WERI-Rb-1 (cell line): ENCODE measurements at regions not wholly inside any gene's neighbourhood (a gene's known extent, or its start where the extent isn't known, plus 50 kb on each side); places are given as distances from the start of the nearest gene placed in this dataset.

Source experiments
- DNase-seq: peaks from one replicate; pipeline ENCODE4 v3.0.0-alpha.2; 2020
- H3K27ac ChIP-seq: fragments of 250-450 bp; sonication (Bioruptor Pico); 2 replicates; pipeline ENCODE4 v1.5.1; 2020; ENCODE audit warnings: mild to moderate bottlenecking, moderate library complexity
- H3K27me3 ChIP-seq: fragments of 250-450 bp; sonication (Bioruptor Pico); 2 replicates; pipeline ENCODE4 v1.5.1; 2021; ENCODE audit warnings: mild to moderate bottlenecking, low read depth, moderate library complexity; ENCODE audit not compliant: insufficient read depth, severe bottlenecking
- H3K36me3 ChIP-seq: fragments of 250-450 bp; sonication (Bioruptor Pico); 2 replicates; pipeline ENCODE4 v1.5.1; 2020; ENCODE audit warnings: mild to moderate bottlenecking, moderate library complexity
- H3K4me3 ChIP-seq: 2 replicates; pipeline ENCODE4 v1.5.1; 2011; ENCODE audit warnings: low read depth, mild to moderate bottlenecking, control low read depth, low read length
- H3K9me3 ChIP-seq: fragments of 250-450 bp; sonication (Bioruptor Pico); 2 replicates; pipeline ENCODE4 v1.5.1; 2021; ENCODE audit warnings: mild to moderate bottlenecking, moderate library complexity; ENCODE audit not compliant: severe bottlenecking
- TF ChIP-seq, protein P1 (sequence below): IDR thresholded peaks from 2 replicates; pipeline ENCODE4 v1.5.1; 2011; ENCODE audit warnings: low read depth, mild to moderate bottlenecking, control low read depth, inconsistent platforms, low read length

GRCh38 chr3:117486719-117487716 is 777.4 kb downstream of the TUSC7 start:
- no peaks in the 10 kb centered on the region for H3K9me3 ChIP-seq
- DNase-seq: no peak

DNA sequence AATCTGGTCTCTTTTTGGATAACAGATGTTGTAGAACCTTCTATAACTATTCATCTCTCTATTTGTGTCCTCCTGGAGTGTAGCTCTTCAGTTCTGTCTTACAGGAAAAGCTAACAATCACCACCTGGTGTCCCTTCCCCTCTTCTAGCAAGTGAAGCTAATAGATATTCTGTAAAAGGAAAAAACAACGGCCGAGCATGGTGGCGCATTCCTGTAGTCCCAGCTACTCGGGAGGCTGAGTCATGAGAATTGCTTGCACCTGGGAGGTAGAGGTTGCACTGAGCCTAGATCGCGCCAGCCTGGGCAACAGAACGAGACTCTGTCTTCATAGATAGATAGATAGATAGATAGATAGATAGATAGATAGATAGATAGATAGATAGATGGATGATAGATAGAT is 779.4 kb downstream of the TUSC7 start:
- Histone ChIP-seq H3K9me3 (no peaks in the 10 kb centered on the region), H3K4me3 (no peak overlapping the region), H3K27ac (no peak overlapping the region), H3K36me3 (no peaks in the 10 kb centered on the region), H3K27me3 (peaks cover 7% of the 10 kb centered on the region)
- DNase-seq: no peak
- TF ChIP-seq, protein P1, sequence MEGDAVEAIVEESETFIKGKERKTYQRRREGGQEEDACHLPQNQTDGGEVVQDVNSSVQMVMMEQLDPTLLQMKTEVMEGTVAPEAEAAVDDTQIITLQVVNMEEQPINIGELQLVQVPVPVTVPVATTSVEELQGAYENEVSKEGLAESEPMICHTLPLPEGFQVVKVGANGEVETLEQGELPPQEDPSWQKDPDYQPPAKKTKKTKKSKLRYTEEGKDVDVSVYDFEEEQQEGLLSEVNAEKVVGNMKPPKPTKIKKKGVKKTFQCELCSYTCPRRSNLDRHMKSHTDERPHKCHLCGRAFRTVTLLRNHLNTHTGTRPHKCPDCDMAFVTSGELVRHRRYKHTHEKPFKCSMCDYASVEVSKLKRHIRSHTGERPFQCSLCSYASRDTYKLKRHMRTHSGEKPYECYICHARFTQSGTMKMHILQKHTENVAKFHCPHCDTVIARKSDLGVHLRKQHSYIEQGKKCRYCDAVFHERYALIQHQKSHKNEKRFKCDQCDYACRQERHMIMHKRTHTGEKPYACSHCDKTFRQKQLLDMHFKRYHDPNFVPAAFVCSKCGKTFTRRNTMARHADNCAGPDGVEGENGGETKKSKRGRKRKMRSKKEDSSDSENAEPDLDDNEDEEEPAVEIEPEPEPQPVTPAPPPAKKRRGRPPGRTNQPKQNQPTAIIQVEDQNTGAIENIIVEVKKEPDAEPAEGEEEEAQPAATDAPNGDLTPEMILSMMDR: no peak

More at GRCh38 chr3:117486719-117487716, 777.4 kb downstream of the TUSC7 start:
- Histone ChIP-seq H3K27me3 (peaks cover 10% of the 10 kb centered on the region), H3K4me3 (no peak overlapping the region), H3K36me3 (no peaks in the 10 kb centered on the region), H3K27ac (no peak overlapping the region)
- TF ChIP-seq, protein P1: no peak

DNA sequence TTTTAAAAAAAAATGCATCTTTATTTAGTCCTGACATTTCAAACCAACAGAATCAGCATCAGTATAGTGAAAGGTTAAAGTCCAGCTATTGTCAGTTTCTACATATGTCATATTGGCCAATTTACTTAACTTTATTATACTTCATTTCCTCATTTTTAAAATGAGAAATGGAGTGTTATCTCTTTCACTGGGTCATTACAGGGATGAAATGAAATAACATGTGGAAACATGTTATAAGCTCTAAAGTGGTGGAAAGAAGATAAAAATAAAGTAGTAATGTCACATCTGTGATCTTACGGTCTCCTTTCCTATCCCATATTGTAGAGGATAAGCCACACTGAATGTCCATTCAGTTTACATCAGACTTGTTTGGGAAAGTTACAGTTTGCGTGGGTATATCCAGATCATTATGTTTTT is 780.1 kb downstream of the TUSC7 start:
- Histone ChIP-seq H3K36me3 (no peaks in the 10 kb centered on the region), H3K27me3 (peaks cover 7% of the 10 kb centered on the region), H3K4me3 (no peak overlapping the region), H3K9me3 (no peaks in the 10 kb centered on the region), H3K27ac (no peak overlapping the region)
- no peak for DNase-seq
- TF ChIP-seq, protein P1: no peak

DNA sequence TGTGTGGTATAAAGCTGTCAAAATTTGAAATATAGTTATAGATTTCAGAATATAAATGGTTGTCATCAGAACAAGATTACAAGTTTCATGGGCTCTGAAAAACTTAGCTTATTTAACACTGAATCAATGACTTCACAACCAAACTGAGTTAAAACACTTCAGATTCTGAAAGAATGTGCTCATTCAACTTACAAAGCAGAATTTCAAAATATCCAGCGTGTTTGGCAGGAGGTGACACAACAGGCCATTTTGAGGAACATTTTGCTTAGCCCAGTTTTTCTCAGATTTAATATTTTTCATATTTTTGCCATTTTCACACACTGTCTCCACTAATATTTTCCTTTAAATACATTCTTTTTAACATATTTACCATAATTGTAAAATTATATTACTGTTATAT is 781.1 kb downstream of the TUSC7 start:
- peaks cover 3% of the 10 kb centered on the region for H3K27me3 ChIP-seq
- DNase-seq: no peak
- H3K27ac ChIP-seq: no peak overlapping the region
- TF ChIP-seq, protein P1: no peak
- no peak overlapping the region for H3K4me3 ChIP-seq
- no peaks in the 10 kb centered on the region for H3K36me3 ChIP-seq
- no peaks in the 10 kb centered on the region for H3K9me3 ChIP-seq

- TF ChIP-seq, protein P1: no peak
- Histone ChIP-seq H3K36me3 (no peaks in the 10 kb centered on the region), H3K27ac (no peak overlapping the region), H3K27me3 (no peaks in the 10 kb centered on the region), H3K4me3 (no peak overlapping the region), H3K9me3 (no peaks in the 10 kb centered on the region)
- DNase-seq: no peak
Measured at GRCh38 chr3:117495620-117496019, 786.0 kb downstream of the TUSC7 start.
